Adipocyte (in vitro differentiated cells): ENCODE measurements at regions not wholly inside any gene's neighbourhood (a gene's known extent, or its start where the extent isn't known, plus 50 kb on each side); places are given as distances from the start of the nearest gene placed in this dataset.
A peak's percentile ranks its signal among the peaks of the same experiment; 100 is the strongest.

ENCODE experiments used
- DNase-seq: peaks from one replicate; pipeline ENCODE4 v3.0.0-alpha.2; 2015; ENCODE audit warnings: low read depth
- H3K27me3 ChIP-seq: replicated peaks from 2 replicates; pipeline ENCODE4 v1.7.0; 2013; ENCODE audit warnings: mild to moderate bottlenecking, low read length, moderate library complexity; ENCODE audit not compliant: control insufficient read depth, insufficient read depth
- H3K36me3 ChIP-seq: 2 replicates; pipeline ENCODE4 v1.7.0; 2013; ENCODE audit warnings: low read length, mild to moderate bottlenecking, moderate library complexity; ENCODE audit not compliant: control insufficient read depth, insufficient read depth, severe bottlenecking
- H3K4me1 ChIP-seq: 2 replicates; pipeline ENCODE4 v1.7.0; 2013; ENCODE audit warnings: mild to moderate bottlenecking, low read length, moderate library complexity; ENCODE audit not compliant: control insufficient read depth, insufficient read depth
- H3K4me3 ChIP-seq: 2 replicates; pipeline ENCODE4 v1.7.0; 2013; ENCODE audit warnings: mild to moderate bottlenecking, low read length, moderate library complexity
- H3K9ac ChIP-seq: 2 replicates; pipeline ENCODE4 v1.7.0; 2013; ENCODE audit warnings: mild to moderate bottlenecking, low read length, moderate library complexity
- H3K9me3 ChIP-seq: 2 replicates; pipeline ENCODE4 v1.7.0; 2013; ENCODE audit warnings: mild to moderate bottlenecking, low read length, moderate library complexity; ENCODE audit not compliant: control insufficient read depth

GRCh38 chr4:3864742-3865721 is 98.8 kb downstream of the ADRA2C start:
- no peak overlapping the region for H3K9ac ChIP-seq
- no peak for DNase-seq

GRCh38 chr4:3865986-3866812 is 100.0 kb downstream of the ADRA2C start:
- Histone ChIP-seq H3K27me3 (peaks cover 60% of the 10 kb centered on the region), H3K9ac (no peak overlapping the region), H3K4me3 (no peak overlapping the region), H3K4me1 (no peaks in the 10 kb centered on the region), H3K9me3 (peaks cover 4% of the 10 kb centered on the region), H3K36me3 (no peaks in the 10 kb centered on the region)
- no peak for DNase-seq

More at GRCh38 chr4:3864742-3865721, 98.8 kb downstream of the ADRA2C start:
- no peaks in the 10 kb centered on the region for H3K4me1 ChIP-seq
- no peaks in the 10 kb centered on the region for H3K36me3 ChIP-seq
- no peak overlapping the region for H3K4me3 ChIP-seq
- H3K9me3 ChIP-seq, result peaks cover 4% of the 10 kb centered on the region
- peaks cover 65% of the 10 kb centered on the region for H3K27me3 ChIP-seq

DNA sequence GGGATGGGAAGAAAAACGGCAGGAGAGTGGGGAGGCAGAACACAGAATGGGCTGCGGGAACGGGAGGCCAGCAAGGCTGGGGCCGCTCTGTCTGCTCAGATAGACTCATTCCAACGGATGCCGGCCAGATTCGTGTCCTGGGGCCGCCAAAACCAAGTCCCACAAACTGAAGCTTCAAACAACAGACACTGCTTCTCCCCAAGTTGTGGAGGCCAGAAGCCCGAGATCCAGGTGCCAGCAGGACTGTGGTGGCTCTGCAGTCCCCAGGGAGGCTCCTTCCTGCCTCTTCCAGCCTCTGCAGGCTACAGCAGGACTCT is 100.6 kb downstream of the ADRA2C start:
- no peaks in the 10 kb centered on the region for H3K36me3 ChIP-seq
- no peaks in the 10 kb centered on the region for H3K4me1 ChIP-seq
- peaks cover 56% of the 10 kb centered on the region for H3K27me3 ChIP-seq
- H3K9ac ChIP-seq, result no peak overlapping the region
- peaks cover 4% of the 10 kb centered on the region for H3K9me3 ChIP-seq
- no peak for DNase-seq
- no peak overlapping the region for H3K4me3 ChIP-seq

- Histone ChIP-seq H3K4me3 (no peak overlapping the region), H3K36me3 (no peaks in the 10 kb centered on the region), H3K9ac (no peak overlapping the region), H3K4me1 (no peaks in the 10 kb centered on the region), H3K9me3 (peaks cover 4% of the 10 kb centered on the region), H3K27me3 (peaks cover 50% of the 10 kb centered on the region)
- DNase-seq, result no peak
These were observed 101.4 kb downstream of the ADRA2C start for GRCh38 chr4:3867403-3868100.

DNA sequence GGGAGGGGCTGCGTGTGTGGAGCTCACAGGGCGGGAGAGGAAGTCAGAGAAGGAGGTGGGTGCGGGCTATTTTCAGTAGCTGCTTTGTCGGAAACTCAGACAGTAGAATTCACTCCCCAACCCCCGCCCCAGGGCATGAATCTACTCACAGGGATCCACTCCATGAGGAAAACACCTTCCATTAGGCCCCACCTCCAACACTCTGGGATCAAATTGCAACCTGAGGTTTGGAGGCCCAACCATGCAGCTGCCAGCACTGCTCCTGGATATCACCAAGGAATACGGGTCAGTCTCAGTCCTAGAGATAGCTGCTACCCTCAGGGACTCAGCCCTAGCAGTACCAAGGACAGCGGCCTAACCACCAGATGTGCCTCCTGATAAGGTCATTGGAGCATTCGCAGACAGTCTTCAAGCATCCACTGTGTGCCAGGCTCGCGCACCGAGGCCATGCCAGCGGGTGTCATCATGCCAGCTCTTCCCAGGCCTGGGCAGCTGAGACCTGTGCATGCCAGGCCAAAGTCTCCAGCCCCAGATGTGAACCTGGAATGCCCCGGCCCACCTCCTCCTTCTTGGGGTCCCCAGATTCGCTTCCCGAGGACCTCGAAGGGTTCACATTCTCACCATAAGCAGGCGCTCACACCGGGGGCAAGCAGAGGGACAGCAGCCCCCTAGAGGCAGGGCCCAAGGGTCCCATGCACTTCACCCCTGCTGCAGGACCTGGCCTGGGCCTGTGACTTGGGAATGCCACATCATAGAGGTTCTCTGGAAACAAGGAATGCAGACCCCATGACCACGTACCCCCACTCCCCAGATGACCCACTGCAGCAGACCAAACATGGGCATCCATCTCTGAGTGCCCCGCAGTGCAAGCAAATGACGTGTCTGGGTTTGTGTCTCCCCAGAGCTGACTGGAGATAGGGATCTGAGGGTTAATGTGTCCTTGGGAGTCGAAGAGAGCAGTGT is 102.3 kb downstream of the ADRA2C start:
- Histone ChIP-seq H3K9me3 (peaks cover 4% of the 10 kb centered on the region), H3K4me1 (no peaks in the 10 kb centered on the region), H3K4me3 (no peak overlapping the region), H3K9ac (no peak overlapping the region), H3K36me3 (no peaks in the 10 kb centered on the region), H3K27me3 (peaks cover 51% of the 10 kb centered on the region)
- peak; percentile 34 for DNase-seq

DNA sequence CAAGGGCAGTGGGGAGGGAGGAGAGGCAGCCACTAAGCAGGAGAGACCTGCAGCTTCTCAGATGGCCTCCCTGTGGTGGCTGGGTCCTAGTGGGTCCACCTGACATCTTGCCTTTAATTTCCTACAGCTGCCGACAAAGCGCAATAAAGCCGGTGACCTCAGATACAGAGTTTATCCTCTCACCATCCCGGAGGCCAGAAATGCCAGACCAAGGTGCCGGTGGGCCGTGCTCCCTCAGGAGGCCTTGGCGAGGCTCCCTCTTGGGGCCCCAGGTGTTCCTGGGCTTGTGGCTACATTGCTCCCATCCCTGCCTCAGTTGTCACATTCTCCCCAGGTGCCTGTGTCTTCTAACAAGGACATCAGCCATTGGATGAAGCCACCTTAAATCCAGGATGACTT is 103.0 kb downstream of the ADRA2C start:
- H3K9me3 ChIP-seq, result peaks cover 4% of the 10 kb centered on the region
- no peak overlapping the region for H3K9ac ChIP-seq
- no peak for DNase-seq
- peaks cover 46% of the 10 kb centered on the region for H3K27me3 ChIP-seq
- H3K36me3 ChIP-seq, result no peaks in the 10 kb centered on the region
- H3K4me3 ChIP-seq, result no peak overlapping the region
- no peaks in the 10 kb centered on the region for H3K4me1 ChIP-seq

- no peak for DNase-seq
- Histone ChIP-seq H3K9ac (no peak overlapping the region), H3K27me3 (peaks cover 47% of the 10 kb centered on the region), H3K4me3 (no peak overlapping the region), H3K9me3 (peaks cover 4% of the 10 kb centered on the region), H3K36me3 (no peaks in the 10 kb centered on the region), H3K4me1 (no peaks in the 10 kb centered on the region)
These were observed 103.7 kb downstream of the ADRA2C start for GRCh38 chr4:3869661-3870566.

DNA sequence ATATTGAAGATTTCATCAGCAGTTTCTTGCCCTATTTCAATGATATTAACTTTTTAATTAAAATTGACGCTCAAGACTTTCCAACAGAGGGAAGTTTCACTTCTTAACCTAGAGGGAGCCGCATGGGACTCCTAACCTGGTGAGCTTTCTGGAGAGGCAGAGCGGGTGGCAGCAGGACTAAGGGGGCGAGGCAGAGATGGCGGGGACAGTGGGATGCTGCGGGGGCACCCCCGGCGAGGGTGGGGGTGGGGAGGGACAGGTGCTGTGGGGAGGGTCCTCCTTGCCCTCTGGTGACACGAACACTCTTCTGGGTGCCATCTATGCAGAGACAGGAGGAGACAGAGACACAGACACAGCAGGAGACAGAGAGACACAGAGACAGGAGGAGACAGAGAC is 104.4 kb downstream of the ADRA2C start:
- H3K9ac ChIP-seq, result no peak overlapping the region
- H3K27me3 ChIP-seq, result peaks cover 54% of the 10 kb centered on the region
- H3K4me3 ChIP-seq, result no peak overlapping the region
- H3K36me3 ChIP-seq, result no peaks in the 10 kb centered on the region
- peaks cover 4% of the 10 kb centered on the region for H3K9me3 ChIP-seq
- DNase-seq, result no peak
- H3K4me1 ChIP-seq, result no peaks in the 10 kb centered on the region

- Histone ChIP-seq H3K9me3 (peaks cover 4% of the 10 kb centered on the region), H3K4me1 (no peaks in the 10 kb centered on the region), H3K27me3 (peaks cover 60% of the 10 kb centered on the region), H3K36me3 (no peaks in the 10 kb centered on the region), H3K9ac (no peak overlapping the region), H3K4me3 (no peak overlapping the region)
- no peak for DNase-seq
These were observed 105.1 kb downstream of the ADRA2C start for GRCh38 chr4:3871181-3871852.
